ENCODE measurements at regions not wholly inside any gene's neighbourhood (a gene's known extent, or its start where the extent isn't known, plus 50 kb on each side); places are given as distances from the start of the nearest gene placed in this dataset.

DNA sequence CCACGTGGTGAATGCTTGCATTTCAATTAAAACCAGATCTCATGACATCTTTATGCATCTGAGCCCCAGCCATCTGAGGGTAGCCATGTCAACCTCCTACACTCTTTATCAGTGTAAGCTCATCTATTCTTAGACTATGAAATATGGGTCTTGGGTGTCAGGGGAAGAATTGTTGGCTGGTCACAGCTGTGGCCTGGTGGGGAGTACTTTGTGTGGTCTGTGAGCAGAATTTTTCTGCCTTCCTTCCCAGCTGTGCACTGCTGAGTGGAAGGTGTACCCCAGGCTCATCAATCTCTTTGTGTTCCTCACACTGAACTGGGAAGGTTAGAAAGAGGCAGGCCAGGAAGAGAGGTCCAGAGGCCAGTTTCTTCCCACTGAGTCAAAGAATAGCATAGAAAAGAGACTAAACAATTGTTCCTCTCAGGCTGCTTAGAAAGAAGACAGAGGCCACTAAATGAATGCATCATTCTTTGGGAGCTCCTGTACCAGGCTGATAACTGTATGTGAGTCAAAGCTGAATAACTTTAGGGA lies 202.7 kb upstream of the RGMB start:
- TF ChIP-seq, protein P1, sequence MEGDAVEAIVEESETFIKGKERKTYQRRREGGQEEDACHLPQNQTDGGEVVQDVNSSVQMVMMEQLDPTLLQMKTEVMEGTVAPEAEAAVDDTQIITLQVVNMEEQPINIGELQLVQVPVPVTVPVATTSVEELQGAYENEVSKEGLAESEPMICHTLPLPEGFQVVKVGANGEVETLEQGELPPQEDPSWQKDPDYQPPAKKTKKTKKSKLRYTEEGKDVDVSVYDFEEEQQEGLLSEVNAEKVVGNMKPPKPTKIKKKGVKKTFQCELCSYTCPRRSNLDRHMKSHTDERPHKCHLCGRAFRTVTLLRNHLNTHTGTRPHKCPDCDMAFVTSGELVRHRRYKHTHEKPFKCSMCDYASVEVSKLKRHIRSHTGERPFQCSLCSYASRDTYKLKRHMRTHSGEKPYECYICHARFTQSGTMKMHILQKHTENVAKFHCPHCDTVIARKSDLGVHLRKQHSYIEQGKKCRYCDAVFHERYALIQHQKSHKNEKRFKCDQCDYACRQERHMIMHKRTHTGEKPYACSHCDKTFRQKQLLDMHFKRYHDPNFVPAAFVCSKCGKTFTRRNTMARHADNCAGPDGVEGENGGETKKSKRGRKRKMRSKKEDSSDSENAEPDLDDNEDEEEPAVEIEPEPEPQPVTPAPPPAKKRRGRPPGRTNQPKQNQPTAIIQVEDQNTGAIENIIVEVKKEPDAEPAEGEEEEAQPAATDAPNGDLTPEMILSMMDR (tag by site-specific recombination; IDR thresholded peaks at IDR 0.05), result no peak
- no peak for TF ChIP-seq SALL2 (tag by site-specific recombination; IDR thresholded peaks at IDR 0.05; ENCODE audit: borderline replicate concordance)
- no peak for TF ChIP-seq GLIS2 (tag by site-specific recombination; IDR thresholded peaks at IDR 0.05)
- no peak for TF ChIP-seq ZNF37A (tag by site-specific recombination; IDR thresholded peaks at IDR 0.05)
- TF ChIP-seq HOXC10 (CRISPR knock-in tag; IDR thresholded peaks at IDR 0.05), result no peak
- no peak for TF ChIP-seq ZNF16 (tag by site-specific recombination; IDR thresholded peaks at IDR 0.05; ENCODE audit: low read depth)
- no peak for TF ChIP-seq ZNF266 (tag by site-specific recombination; IDR thresholded peaks at IDR 0.05; ENCODE audit: low read depth)
- no peak for TF ChIP-seq ZNF510 (tag by site-specific recombination; IDR thresholded peaks at IDR 0.05; ENCODE audit: insufficient replicate concordance)
